Right ventricle myocardium inferior (tissue), 1 donor: ENCODE measurements at regions not wholly inside any gene's neighbourhood (a gene's known extent, or its start where the extent isn't known, plus 50 kb on each side); places are given as distances from the start of the nearest gene placed in this dataset.
"Not testable (repeated sequence)": the region's sequence is repeated elsewhere in the genome, so short reads cannot be mapped to it uniquely, and the experiment has no call there.

Experiments used
- ATAC-seq: fragments of 200-7000 bp; cut with Tn5 transposase; one replicate; pipeline ENCODE4 v1.9.1; 2020; ENCODE audit warnings: mild to moderate bottlenecking, moderate library complexity
- DNase-seq: peaks from one replicate; pipeline ENCODE4 v3.0.0; 2021; ENCODE audit errors: missing footprints
- intact Hi-C: fragments of 100-400 bp; cut with DNase I; formaldehyde crosslinking; loops from one replicate; pipeline ENCODE4 v1.11.0; 2022
- donor health status: DM: no; HTN: yes; CAD: no; lungs with severe emphysema.

- intact Hi-C loops: no loop called here
- peak; percentile 96 for ATAC-seq
Observed at GRCh38 chr20:12575352-12576095, 433.2 kb upstream of the SPTLC3 start.

DNA sequence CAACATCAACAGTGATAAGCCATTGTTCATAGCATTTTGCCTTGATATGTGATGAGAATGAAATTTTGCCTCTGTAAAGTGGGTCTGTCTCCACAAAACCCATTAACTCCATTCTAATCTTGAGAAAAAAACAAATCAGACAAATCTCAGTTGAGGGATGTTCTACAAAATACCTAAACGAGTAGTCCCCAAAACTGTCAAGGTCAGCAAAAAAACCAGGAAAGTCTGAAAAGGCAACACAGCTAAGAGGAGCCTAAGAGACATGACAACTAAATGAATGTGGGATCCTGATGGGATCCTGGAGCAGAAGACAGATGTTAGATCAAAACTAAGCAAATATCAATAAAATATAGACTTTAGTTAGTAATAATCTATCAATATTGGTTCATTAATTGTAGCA lies 431.6 kb upstream of the SPTLC3 start:
- intact Hi-C loops: no loop called here
- DNase-seq (no peak), ATAC-seq (no peak)

More at GRCh38 chr20:12575352-12576095, 433.2 kb upstream of the SPTLC3 start:
- peak; percentile 76 for DNase-seq

DNA sequence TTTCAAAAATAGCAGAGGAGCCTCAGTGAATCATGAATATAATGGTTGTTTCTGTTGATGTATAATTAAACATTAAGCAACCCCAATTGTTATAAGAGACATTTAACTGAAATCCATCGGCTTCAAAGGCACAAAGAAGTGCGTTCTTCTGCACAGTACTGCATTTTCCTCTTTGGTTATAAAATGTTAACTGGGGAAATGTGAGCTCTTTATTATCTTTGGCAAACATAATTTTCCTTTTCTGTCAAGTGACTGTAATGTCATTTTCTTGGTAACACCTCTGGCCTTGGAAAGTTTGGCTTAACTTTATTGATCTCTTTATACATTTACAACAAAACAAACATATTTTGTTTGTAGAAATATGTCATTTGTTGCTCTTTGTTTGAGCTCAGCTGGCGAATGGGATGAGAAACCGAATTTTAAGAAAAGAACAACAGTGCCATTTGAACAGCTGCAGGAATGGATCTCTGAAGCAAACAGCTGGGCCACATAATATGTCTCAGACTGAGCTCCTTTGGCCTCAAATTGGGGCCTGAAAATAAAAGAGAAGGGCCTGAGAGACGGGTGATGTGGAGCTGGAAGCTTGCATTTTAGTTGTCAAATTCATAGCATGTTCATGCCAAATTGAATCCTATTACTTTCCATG lies 427.0 kb upstream of the SPTLC3 start:
- ATAC-seq: peak; percentile 93
- DNase-seq: no peak
- intact Hi-C loops: no loop called here

GRCh38 chr20:12582710-12583109 lies 426.1 kb upstream of the SPTLC3 start:
- intact Hi-C loops, DNase-seq, ATAC-seq: not testable (repeated sequence)

- ATAC-seq (peak; percentile 72), DNase-seq (no peak)
- intact Hi-C loops: no loop called here
Observed at GRCh38 chr20:12591949-12592470, 416.8 kb upstream of the SPTLC3 start.

DNA sequence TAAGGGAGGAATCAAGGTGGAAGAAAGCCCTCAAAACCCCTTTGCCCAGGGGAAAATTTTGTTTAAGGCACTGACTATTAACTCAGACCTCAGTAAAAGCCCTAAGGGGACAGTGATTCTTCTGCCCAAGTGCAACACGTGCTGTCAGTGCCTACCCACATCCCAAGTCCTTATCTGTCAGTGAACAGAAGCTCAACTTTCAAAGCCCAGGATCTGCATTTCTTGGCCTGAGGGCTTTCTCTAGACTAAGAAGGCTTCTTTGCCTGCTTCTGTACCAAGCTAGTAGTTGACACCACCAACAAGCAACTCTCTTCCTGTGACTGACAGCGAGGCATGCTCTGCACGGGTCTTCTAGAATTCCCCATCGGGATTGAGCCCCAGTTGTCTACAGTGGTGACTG lies 416.0 kb upstream of the SPTLC3 start:
- DNase-seq: no peak
- intact Hi-C loops: no loop called here
- no peak for ATAC-seq

GRCh38 chr20:12593342-12593873 lies 415.4 kb upstream of the SPTLC3 start:
- no peak for ATAC-seq
- no peak for DNase-seq
- intact Hi-C loops: no loop called here

- intact Hi-C loops: no loop called here
- no peak for DNase-seq
- no peak for ATAC-seq
Observed at GRCh38 chr20:12594410-12595088, 414.2 kb upstream of the SPTLC3 start.

DNA sequence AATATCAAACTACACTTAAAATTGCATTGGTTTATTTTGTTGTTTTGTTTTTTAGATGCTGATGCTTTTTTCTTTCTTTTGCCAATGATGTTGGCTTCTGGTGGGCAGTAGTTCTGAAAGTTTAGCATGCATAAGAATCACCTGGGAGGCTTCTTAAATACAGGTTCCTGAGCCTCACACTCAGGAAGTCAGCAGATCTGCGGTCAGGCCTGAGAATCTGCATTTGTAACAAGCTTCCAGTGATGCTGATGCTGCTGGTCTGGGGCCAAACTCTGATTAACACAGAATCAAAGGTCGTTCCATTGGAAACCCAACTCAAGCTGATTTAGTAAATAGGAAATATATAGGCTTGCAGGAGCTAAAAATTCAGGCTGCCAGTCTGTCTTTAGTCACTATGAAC lies 412.9 kb upstream of the SPTLC3 start:
- intact Hi-C loops: no loop called here
- no peak for ATAC-seq
- DNase-seq: no peak

DNA sequence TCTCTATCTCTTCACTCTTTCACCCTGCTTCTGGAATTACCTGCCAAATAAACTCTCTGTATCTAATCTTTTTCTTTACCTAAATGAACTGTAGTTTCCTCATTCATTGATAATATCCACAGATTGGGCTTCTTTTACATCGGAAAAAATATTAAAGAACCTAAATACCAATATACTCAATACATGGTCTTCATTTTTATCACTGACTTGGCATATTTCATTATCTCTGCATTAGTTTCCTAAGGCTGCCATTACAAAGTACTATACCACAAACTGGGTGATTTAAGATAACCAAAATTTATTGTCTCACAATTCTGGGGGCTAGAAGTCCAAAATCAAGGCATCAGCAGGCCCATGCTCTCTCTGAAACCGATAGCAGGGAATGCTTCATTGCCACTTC lies 411.9 kb upstream of the SPTLC3 start:
- DNase-seq (no peak), ATAC-seq (no peak)
- intact Hi-C loops: no loop called here

GRCh38 chr20:12597551-12597950 lies 411.2 kb upstream of the SPTLC3 start:
- DNase-seq (no peak), ATAC-seq (no peak)
- intact Hi-C loops: no loop called here

DNA sequence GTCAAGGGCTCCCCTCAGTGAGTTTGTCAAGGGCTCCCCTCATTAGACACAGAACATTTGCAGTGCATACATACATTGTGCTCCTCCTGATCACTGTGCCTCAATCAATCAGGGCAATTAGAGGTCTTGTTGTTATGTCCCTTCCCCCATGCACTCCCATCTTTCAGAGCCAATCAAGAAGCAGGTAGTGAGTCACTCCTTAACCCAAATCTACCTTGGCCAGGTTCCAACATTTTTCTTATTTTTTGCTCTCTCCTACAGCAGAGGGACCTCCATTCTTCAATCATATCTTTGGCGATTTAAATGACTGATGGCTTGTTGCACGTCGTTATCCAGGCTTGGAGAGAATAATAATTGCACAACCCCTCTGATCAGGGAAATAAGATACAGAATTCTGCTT lies 409.9 kb upstream of the SPTLC3 start:
- DNase-seq: no peak
- no peak for ATAC-seq
- intact Hi-C loops: no loop called here

DNA sequence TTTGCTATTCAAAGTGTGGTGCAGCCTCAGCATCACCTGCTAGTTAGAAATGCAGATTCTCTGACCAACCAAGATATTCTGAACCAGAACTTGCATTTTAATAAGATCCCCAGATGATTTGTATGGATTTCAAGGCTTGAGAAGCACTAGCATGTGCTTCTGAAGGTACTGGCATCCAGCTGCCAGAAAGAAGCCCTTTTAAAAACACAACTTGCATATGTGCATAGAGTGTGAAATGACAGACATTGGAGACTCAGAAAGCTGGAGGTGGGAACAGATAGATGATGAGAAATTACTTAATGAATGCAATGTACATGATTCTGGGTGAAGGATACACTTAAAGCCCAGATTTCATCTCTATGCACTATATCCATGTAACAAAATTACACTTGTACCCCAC lies 409.3 kb upstream of the SPTLC3 start:
- DNase-seq: no peak
- no peak for ATAC-seq
- intact Hi-C loops: no loop called here

DNA sequence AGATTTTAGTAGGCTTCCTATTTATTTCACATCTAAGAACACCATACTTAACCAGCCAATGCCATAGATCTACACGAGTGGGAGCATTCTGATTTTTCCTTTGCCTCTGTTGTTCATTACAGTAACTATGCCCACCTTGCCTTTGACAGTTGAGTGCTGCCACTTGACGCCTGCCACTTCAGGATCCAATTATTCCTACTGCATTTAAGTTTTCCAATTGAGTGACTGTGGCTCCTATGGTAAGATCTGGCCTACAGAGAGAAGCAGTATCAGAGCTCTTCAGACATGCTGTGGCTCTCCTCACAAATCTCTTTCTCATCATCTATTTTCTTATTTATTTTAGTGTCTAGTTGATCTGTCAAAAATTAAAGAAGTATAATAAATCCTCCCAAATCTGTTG lies 403.0 kb upstream of the SPTLC3 start:
- intact Hi-C loops: no loop called here
- no peak for DNase-seq
- no peak for ATAC-seq

- intact Hi-C loops: no loop called here
- DNase-seq (no peak), ATAC-seq (no peak)
Observed at GRCh38 chr20:12610871-12611270, 397.9 kb upstream of the SPTLC3 start.

DNA sequence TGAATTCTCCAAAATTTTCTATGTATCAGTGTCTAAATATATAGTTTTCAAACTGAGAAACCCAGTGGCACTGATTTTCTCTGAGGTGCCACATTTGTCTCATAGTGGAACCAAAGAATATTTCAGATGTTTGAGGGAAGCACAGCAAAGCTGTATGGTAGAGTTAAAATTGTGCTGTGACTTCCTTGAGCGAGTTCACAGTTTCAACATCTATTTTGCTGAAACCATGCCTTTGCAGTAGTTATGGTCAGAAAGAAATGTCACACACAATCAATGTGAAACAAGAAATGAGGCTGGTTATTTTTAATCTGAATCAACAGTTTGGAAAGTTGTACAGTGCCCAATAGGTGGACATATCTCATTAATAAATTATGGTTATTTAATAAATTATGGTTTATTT lies 394.0 kb upstream of the SPTLC3 start:
- DNase-seq (no peak), ATAC-seq (no peak)
- intact Hi-C loops: no loop called here

DNA sequence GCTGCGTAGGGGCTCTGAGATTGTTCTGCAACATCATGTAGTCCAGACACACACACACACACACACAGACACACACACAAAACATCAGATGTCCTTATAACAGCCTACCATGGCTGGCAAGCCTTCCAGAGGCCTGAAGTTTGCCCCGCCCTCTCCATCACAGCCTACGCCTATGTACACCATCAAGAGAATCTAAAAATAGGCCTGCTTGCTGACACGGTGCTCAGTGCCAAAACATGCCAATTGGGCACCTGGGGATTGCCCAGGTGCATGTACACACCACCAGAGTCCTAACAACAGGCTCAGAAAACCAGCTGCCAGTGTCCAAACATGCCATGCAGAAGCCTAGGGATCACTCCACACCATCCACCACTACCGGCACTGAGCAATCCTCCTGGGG lies 391.7 kb upstream of the SPTLC3 start:
- intact Hi-C loops: no loop called here

GRCh38 chr20:12623870-12624269 lies 384.9 kb upstream of the SPTLC3 start:
- DNase-seq: no peak
- intact Hi-C loops: no loop called here
- no peak for ATAC-seq

More for the DNA sequence above, 391.7 kb upstream of the SPTLC3 start:
- ATAC-seq (no peak), DNase-seq (no peak)

DNA sequence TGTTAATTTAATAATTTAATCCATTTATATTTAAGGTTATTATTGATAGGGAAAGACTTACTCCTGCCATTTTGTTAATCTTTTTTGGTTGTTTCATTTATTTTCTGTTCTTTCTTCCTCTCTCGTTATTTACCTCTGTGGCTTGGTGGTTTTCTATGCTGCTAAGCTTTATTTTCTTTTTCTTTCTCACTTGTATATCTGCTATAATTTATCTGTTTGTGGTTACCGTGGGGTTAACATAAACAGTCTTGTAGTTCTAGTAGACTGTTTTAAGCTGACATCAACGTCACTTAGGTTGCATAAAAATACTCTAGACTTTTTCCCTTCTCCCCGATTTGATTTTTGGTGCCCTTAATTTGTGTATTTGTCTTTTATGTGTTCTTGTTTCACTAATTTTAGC lies 381.3 kb upstream of the SPTLC3 start:
- intact Hi-C loops: no loop called here
- DNase-seq: no peak
- no peak for ATAC-seq
